GM12873 (cell line): ENCODE measurements at regions not wholly inside any gene's neighbourhood (a gene's known extent, or its start where the extent isn't known, plus 50 kb on each side); places are given as distances from the start of the nearest gene placed in this dataset.

Source experiments
- CTCF ChIP-seq: IDR thresholded peaks from 2 replicates; pipeline ENCODE4 v1.5.1; 2012; ENCODE audit warnings: low read depth, mild to moderate bottlenecking, moderate library complexity, low read length, control low read depth; ENCODE audit not compliant: insufficient read depth; ENCODE audit errors: missing control alignments

- no peak for TF ChIP-seq CTCF
Observed at GRCh38 chr2:51324051-51324450, 292.1 kb upstream of the NRXN1 start.

GRCh38 chr2:51322613-51323012 is 290.7 kb upstream of the NRXN1 start:
- no peak for TF ChIP-seq CTCF

- TF ChIP-seq CTCF = no peak
Observed at GRCh38 chr2:51304311-51304710, 272.4 kb upstream of the NRXN1 start.

DNA sequence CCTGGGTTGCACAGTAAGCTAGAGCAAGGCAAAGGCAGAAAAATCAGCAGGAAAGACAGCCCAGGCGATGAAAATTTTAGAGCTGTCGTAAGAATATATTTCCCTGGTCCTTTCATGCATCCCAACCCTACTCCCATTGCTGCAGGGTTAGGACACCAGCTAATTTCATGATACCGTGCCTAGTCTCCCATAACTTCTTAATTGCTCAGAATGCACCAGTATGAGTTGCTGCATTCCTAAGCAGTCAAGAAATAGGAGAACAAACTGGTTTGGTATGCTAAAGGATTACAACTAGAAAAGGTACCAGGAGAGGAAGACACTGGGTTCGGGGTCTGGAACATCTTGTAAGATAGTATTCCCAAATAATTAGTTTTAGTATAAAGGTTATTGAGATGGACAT is 269.4 kb upstream of the NRXN1 start:
- TF ChIP-seq CTCF = no peak

DNA sequence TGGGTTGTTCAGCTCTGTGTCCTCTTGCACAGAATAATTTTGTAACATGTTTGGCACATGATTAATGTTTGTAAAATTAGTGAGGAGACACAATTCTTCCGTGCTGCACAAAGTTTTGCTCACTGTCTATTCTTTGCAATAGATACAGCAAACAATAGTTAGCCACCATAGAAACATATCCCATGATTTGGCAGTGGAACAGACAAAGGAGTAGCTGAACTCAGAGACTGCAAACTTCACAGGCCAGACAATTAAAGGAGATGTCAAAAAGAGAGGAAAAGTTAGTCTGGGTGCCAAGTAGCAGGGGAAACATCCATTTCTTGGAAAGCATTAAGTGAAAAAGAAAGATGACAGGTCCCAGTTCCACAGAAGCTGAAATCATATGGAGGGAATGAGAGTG is 267.4 kb upstream of the NRXN1 start:
- no peak for TF ChIP-seq CTCF

GRCh38 chr2:51297488-51297887 is 265.6 kb upstream of the NRXN1 start:
- TF ChIP-seq CTCF = no peak

GRCh38 chr2:51293566-51294200 is 261.8 kb upstream of the NRXN1 start:
- TF ChIP-seq CTCF = no peak
